OCI-LY7 (cell line): ENCODE measurements at regions not wholly inside any gene's neighbourhood (a gene's known extent, or its start where the extent isn't known, plus 50 kb on each side); places are given as distances from the start of the nearest gene placed in this dataset.

Experiments
- EZH2phosphoT487 ChIP-seq: fragments of 200-600 bp; sonication (generic); IDR thresholded peaks from 2 replicates; pipeline ENCODE4 v1.6.1; 2018; ENCODE audit warnings: low read depth, borderline replicate concordance, mild to moderate bottlenecking, mixed run types, antibody characterized with exemption, low read length, moderate library complexity, mixed read lengths
- TF ChIP-seq, protein P1 (sequence below): fragments of 200-600 bp; sonication (generic); conservative IDR thresholded peaks from 2 replicates; pipeline ENCODE4 v1.5.1; 2014; ENCODE audit warnings: mild to moderate bottlenecking, antibody characterized with exemption, low read length, moderate library complexity, mixed read lengths

- TF ChIP-seq, protein P1, sequence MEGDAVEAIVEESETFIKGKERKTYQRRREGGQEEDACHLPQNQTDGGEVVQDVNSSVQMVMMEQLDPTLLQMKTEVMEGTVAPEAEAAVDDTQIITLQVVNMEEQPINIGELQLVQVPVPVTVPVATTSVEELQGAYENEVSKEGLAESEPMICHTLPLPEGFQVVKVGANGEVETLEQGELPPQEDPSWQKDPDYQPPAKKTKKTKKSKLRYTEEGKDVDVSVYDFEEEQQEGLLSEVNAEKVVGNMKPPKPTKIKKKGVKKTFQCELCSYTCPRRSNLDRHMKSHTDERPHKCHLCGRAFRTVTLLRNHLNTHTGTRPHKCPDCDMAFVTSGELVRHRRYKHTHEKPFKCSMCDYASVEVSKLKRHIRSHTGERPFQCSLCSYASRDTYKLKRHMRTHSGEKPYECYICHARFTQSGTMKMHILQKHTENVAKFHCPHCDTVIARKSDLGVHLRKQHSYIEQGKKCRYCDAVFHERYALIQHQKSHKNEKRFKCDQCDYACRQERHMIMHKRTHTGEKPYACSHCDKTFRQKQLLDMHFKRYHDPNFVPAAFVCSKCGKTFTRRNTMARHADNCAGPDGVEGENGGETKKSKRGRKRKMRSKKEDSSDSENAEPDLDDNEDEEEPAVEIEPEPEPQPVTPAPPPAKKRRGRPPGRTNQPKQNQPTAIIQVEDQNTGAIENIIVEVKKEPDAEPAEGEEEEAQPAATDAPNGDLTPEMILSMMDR: no peak
- TF ChIP-seq EZH2phosphoT487: no peak
Observed at GRCh38 chr4:138774940-138775339, 240.6 kb upstream of the NOCT start.
